HG03280 (cell line): ENCODE measurements at regions not wholly inside any gene's neighbourhood (a gene's known extent, or its start where the extent isn't known, plus 50 kb on each side); places are given as distances from the start of the nearest gene placed in this dataset.
A peak's percentile ranks its signal among the peaks of the same experiment; 100 is the strongest.

ENCODE experiments used
- ATAC-seq: cut with Tn5 transposase; IDR thresholded peaks from one replicate; pipeline ENCODE4 v1.9.1; 2021; ENCODE audit warnings: mild to moderate bottlenecking, moderate library complexity; ENCODE audit not compliant: unreplicated experiment

- ATAC-seq: no peak
These were observed 393.5 kb upstream of the TBL1XR1 start for GRCh38 chr3:177590826-177591225.

- no peak for ATAC-seq
These were observed 394.1 kb upstream of the TBL1XR1 start for GRCh38 chr3:177591379-177591778.

GRCh38 chr3:177594096-177594495 lies 396.8 kb upstream of the TBL1XR1 start:
- ATAC-seq: no peak

- no peak for ATAC-seq
These were observed 398.4 kb upstream of the TBL1XR1 start for GRCh38 chr3:177595530-177596188.

GRCh38 chr3:177596248-177596815 lies 399.1 kb upstream of the TBL1XR1 start:
- no peak for ATAC-seq

- ATAC-seq: no peak
These were observed 399.6 kb upstream of the TBL1XR1 start for GRCh38 chr3:177596816-177597271.

GRCh38 chr3:177597311-177598096 lies 400.2 kb upstream of the TBL1XR1 start:
- peak; percentile 51 for ATAC-seq

- no peak for ATAC-seq
These were observed 401.0 kb upstream of the TBL1XR1 start for GRCh38 chr3:177598097-177598833.

- ATAC-seq: no peak
These were observed 402.0 kb upstream of the TBL1XR1 start for GRCh38 chr3:177599326-177599725.

GRCh38 chr3:177599837-177600236 lies 402.6 kb upstream of the TBL1XR1 start:
- no peak for ATAC-seq

GRCh38 chr3:177600411-177600810 lies 403.1 kb upstream of the TBL1XR1 start:
- ATAC-seq: no peak

- ATAC-seq: no peak
These were observed 403.9 kb upstream of the TBL1XR1 start for GRCh38 chr3:177601152-177601551.

GRCh38 chr3:177602601-177603147 lies 405.4 kb upstream of the TBL1XR1 start:
- ATAC-seq: no peak

- ATAC-seq: no peak
These were observed 405.9 kb upstream of the TBL1XR1 start for GRCh38 chr3:177603148-177603603.

- no peak for ATAC-seq
These were observed 406.9 kb upstream of the TBL1XR1 start for GRCh38 chr3:177604181-177604580.

- ATAC-seq: no peak
These were observed 409.6 kb upstream of the TBL1XR1 start for GRCh38 chr3:177606891-177607290.

GRCh38 chr3:177607589-177607988 lies 410.3 kb upstream of the TBL1XR1 start:
- no peak for ATAC-seq

GRCh38 chr3:177608443-177608842 lies 411.2 kb upstream of the TBL1XR1 start:
- ATAC-seq: no peak

- no peak for ATAC-seq
These were observed 412.3 kb upstream of the TBL1XR1 start for GRCh38 chr3:177609613-177610012.

- no peak for ATAC-seq
These were observed 413.0 kb upstream of the TBL1XR1 start for GRCh38 chr3:177610262-177610661.
